HL-60 (cell line): ENCODE measurements at regions not wholly inside any gene's neighbourhood (a gene's known extent, or its start where the extent isn't known, plus 50 kb on each side); places are given as distances from the start of the nearest gene placed in this dataset.

Experiments
- DNase-seq, 2 experiments: peaks; one replicate each; pipeline ENCODE4 v3.0.0-alpha.2; 2010 to 2020; ENCODE audit warnings: low read depth in 1 of 2, low spot score in 1 of 2
- H3K27ac ChIP-seq: fragments of 250-450 bp; sonication (Bioruptor Pico); replicated peaks from 2 replicates; pipeline ENCODE4 v1.5.1; 2020; ENCODE audit warnings: mild to moderate bottlenecking, moderate library complexity
- H3K27me3 ChIP-seq: fragments of 250-450 bp; sonication (Bioruptor Pico); 2 replicates; pipeline ENCODE4 v1.5.1; 2021; ENCODE audit warnings: mild to moderate bottlenecking, moderate library complexity; ENCODE audit not compliant: insufficient read depth, poor library complexity, severe bottlenecking
- H3K4me3 ChIP-seq: replicated peaks from 2 replicates; pipeline ENCODE4 v1.5.1; 2011; ENCODE audit warnings: mild to moderate bottlenecking, control low read depth, low read length; ENCODE audit not compliant: insufficient read depth
- GABPA ChIP-seq: IDR thresholded peaks from 2 replicates; pipeline ENCODE4 v1.6.1; 2012; ENCODE audit warnings: low read depth
- POLR2AphosphoS5 ChIP-seq: IDR thresholded peaks from 2 replicates; pipeline ENCODE4 v1.6.1; 2012; ENCODE audit warnings: low read depth
- SPI1 ChIP-seq: IDR thresholded peaks from 2 replicates; pipeline ENCODE4 v1.6.1; 2012; ENCODE audit warnings: low read depth, mild to moderate bottlenecking, borderline replicate concordance
- TF ChIP-seq, protein P1 (sequence below): IDR thresholded peaks from 2 replicates; pipeline ENCODE4 v1.6.1; 2012; ENCODE audit warnings: low read depth; ENCODE audit not compliant: insufficient replicate concordance
- TF ChIP-seq, protein P2 (sequence below): IDR thresholded peaks from one replicate; pipeline ENCODE4 v1.5.1; 2011; ENCODE audit warnings: low read length, control low read depth, inconsistent platforms; ENCODE audit not compliant: insufficient read depth

DNA sequence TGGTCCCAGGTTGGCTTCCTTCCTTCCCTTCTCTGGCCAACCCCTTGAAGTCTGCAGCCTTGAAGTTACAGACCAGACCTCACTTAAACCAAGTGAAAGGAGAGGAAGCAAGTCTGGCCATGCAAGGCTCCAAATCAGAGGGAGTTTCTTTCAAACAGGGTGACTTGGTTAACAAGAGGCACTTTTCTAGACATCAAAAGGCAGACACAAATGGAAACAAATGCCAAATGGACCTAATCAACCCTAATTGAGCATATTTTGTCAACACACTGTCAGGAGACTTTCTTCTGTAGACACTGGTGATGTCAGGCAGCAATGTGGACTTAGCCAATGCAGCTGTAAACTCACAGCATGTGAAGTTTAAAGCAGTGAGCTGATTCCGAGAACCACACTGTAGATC, 282.7 kb upstream of the FZD8 start:
- TF ChIP-seq GABPA (no peak), POLR2AphosphoS5 (no peak), SPI1 (no peak)
- TF ChIP-seq, protein P1, sequence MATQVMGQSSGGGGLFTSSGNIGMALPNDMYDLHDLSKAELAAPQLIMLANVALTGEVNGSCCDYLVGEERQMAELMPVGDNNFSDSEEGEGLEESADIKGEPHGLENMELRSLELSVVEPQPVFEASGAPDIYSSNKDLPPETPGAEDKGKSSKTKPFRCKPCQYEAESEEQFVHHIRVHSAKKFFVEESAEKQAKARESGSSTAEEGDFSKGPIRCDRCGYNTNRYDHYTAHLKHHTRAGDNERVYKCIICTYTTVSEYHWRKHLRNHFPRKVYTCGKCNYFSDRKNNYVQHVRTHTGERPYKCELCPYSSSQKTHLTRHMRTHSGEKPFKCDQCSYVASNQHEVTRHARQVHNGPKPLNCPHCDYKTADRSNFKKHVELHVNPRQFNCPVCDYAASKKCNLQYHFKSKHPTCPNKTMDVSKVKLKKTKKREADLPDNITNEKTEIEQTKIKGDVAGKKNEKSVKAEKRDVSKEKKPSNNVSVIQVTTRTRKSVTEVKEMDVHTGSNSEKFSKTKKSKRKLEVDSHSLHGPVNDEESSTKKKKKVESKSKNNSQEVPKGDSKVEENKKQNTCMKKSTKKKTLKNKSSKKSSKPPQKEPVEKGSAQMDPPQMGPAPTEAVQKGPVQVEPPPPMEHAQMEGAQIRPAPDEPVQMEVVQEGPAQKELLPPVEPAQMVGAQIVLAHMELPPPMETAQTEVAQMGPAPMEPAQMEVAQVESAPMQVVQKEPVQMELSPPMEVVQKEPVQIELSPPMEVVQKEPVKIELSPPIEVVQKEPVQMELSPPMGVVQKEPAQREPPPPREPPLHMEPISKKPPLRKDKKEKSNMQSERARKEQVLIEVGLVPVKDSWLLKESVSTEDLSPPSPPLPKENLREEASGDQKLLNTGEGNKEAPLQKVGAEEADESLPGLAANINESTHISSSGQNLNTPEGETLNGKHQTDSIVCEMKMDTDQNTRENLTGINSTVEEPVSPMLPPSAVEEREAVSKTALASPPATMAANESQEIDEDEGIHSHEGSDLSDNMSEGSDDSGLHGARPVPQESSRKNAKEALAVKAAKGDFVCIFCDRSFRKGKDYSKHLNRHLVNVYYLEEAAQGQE, result no peak
- TF ChIP-seq, protein P2, sequence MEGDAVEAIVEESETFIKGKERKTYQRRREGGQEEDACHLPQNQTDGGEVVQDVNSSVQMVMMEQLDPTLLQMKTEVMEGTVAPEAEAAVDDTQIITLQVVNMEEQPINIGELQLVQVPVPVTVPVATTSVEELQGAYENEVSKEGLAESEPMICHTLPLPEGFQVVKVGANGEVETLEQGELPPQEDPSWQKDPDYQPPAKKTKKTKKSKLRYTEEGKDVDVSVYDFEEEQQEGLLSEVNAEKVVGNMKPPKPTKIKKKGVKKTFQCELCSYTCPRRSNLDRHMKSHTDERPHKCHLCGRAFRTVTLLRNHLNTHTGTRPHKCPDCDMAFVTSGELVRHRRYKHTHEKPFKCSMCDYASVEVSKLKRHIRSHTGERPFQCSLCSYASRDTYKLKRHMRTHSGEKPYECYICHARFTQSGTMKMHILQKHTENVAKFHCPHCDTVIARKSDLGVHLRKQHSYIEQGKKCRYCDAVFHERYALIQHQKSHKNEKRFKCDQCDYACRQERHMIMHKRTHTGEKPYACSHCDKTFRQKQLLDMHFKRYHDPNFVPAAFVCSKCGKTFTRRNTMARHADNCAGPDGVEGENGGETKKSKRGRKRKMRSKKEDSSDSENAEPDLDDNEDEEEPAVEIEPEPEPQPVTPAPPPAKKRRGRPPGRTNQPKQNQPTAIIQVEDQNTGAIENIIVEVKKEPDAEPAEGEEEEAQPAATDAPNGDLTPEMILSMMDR, result no peak
- no peak overlapping the region for H3K4me3 ChIP-seq
- H3K27ac ChIP-seq, result no peak overlapping the region
- H3K27me3 ChIP-seq, result no peaks in the 10 kb centered on the region
- no peak for DNase-seq

DNA sequence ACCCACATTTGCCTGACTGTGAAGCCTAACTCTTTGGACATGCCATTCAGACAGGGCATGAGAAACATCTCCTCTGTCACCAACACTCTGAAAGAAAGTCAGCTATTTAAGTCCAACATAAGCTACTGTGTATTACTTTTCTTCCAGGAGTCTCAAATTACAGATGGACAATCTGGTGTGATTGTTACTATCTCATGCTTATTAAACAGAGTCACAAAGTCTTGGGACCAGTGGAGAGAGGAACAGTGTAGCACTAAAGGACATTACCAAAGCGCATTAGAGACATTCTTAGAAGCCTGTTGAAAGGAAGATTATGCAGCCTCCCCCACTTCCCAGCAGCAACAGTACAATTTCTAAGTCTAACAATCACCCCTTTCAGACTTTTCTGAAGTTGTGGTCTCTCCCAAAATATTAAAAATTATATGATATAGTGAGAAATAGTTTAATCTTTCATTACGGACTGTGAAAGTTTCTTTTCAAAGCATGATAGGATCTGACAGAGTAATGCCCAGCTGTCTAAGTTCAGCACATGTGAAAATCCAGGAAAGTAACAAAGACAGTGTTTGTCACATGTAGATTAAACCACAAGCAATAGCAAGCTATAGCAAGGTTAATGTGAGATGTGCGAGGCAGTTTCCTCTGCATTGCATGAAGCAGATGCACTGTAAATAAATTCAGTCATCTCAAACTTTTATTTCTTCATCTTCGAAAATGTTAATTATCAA, 280.9 kb upstream of the FZD8 start:
- TF ChIP-seq POLR2AphosphoS5 (no peak), SPI1 (no peak), GABPA (no peak)
- TF ChIP-seq, protein P2, result no peak
- TF ChIP-seq, protein P1, result no peak
- H3K27ac ChIP-seq, result no peak overlapping the region
- no peak for DNase-seq
- H3K4me3 ChIP-seq, result no peak overlapping the region
- no peaks in the 10 kb centered on the region for H3K27me3 ChIP-seq

DNA sequence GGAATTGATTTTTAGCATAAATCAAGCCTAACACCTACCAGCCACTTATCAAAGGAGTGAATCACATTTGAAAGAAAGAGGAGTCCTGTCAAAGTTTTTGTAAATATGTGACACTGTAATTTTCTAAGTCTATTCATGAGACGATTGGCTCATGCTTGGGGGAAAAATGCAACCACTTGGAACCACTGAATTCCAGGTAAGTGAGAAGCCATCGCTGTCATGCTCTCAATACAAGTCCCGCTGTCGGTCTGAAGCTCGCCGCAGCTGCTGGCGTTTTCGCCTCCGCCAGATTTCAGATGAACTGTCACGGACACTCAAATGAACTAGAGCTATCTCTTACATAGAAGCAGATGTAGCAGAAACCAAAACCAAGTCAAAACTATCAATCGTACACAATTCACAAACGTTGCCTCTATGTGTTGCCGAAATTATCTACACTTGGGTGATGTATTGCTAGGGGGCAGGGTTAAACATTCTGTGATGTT, 279.8 kb upstream of the FZD8 start:
- Histone ChIP-seq H3K27ac (no peak overlapping the region), H3K4me3 (no peak overlapping the region), H3K27me3 (no peaks in the 10 kb centered on the region)
- DNase-seq, result no peak
- TF ChIP-seq, protein P2, result no peak
- TF ChIP-seq, protein P1, result no peak
- no peak for TF ChIP-seq GABPA
- TF ChIP-seq SPI1, result no peak
